H9 (cell line): ENCODE measurements at regions not wholly inside any gene's neighbourhood (a gene's known extent, or its start where the extent isn't known, plus 50 kb on each side); places are given as distances from the start of the nearest gene placed in this dataset.

Experiments used
- DNase-seq: peaks from one replicate; pipeline ENCODE4 v3.0.0-alpha.2; 2017
- H2AFZ ChIP-seq: one replicate; pipeline ENCODE4 v1.6.1; 2013; ENCODE audit warnings: mild to moderate bottlenecking, low read length, control low read depth, moderate library complexity
- H2AK5ac ChIP-seq: 2 replicates; pipeline ENCODE4 v1.6.1; 2013; ENCODE audit warnings: low read length, control low read depth, mixed read lengths; ENCODE audit not compliant: insufficient read length
- H2BK120ac ChIP-seq: one replicate; pipeline ENCODE4 v1.6.1; 2013; ENCODE audit warnings: low read depth, mild to moderate bottlenecking, low read length, control low read depth, inconsistent platforms; ENCODE audit not compliant: poor library complexity, severe bottlenecking
- H2BK12ac ChIP-seq: 2 replicates; pipeline ENCODE4 v1.6.1; 2013; ENCODE audit warnings: low read length, control low read depth, mixed read lengths, low read depth; ENCODE audit not compliant: insufficient read length
- H2BK15ac ChIP-seq: 2 replicates; pipeline ENCODE4 v1.6.1; 2013; ENCODE audit warnings: low read depth, low read length, control low read depth
- H2BK20ac ChIP-seq: one replicate; pipeline ENCODE4 v1.6.1; 2013; ENCODE audit warnings: low read depth, mild to moderate bottlenecking, low read length, control low read depth, inconsistent platforms; ENCODE audit not compliant: poor library complexity, severe bottlenecking
- H2BK5ac ChIP-seq: 2 replicates; pipeline ENCODE4 v1.6.1; 2013; ENCODE audit warnings: low read length, control low read depth, mixed read lengths; ENCODE audit not compliant: insufficient read length
- H3K14ac ChIP-seq: 2 replicates; pipeline ENCODE4 v1.6.1; 2013; ENCODE audit warnings: low read length, control low read depth; ENCODE audit not compliant: insufficient read depth
- H3K18ac ChIP-seq: 2 replicates; pipeline ENCODE4 v1.6.1; 2013; ENCODE audit warnings: low read depth, mild to moderate bottlenecking, mixed read lengths, low read length, control low read depth; ENCODE audit not compliant: insufficient read length
- H3K23ac ChIP-seq: 2 replicates; pipeline ENCODE4 v1.6.1; 2013; ENCODE audit warnings: low read length, control low read depth, mixed read lengths, low read depth; ENCODE audit not compliant: insufficient read length
- H3K23me2 ChIP-seq: 2 replicates; pipeline ENCODE4 v1.6.1; 2013; ENCODE audit warnings: low read depth, mild to moderate bottlenecking, mixed read lengths, low read length, control low read depth; ENCODE audit not compliant: insufficient read length, poor library complexity, severe bottlenecking
- H3K27ac ChIP-seq: 2 replicates; pipeline ENCODE4 v1.5.1; 2013; ENCODE audit warnings: low read length, control low read depth, mixed read lengths, low read depth; ENCODE audit not compliant: insufficient read length
- H3K27me3 ChIP-seq: 2 replicates; pipeline ENCODE4 v1.6.1; 2013; ENCODE audit warnings: low read length, control low read depth, inconsistent platforms; ENCODE audit not compliant: insufficient read depth
- H3K4ac ChIP-seq: 2 replicates; pipeline ENCODE4 v1.6.1; 2013; ENCODE audit warnings: low read depth, mild to moderate bottlenecking, control low read depth, inconsistent platforms, low read length, moderate library complexity
- H3K4me1 ChIP-seq: 2 replicates; pipeline ENCODE4 v1.6.1; 2013; ENCODE audit warnings: low read length, control low read depth, inconsistent platforms; ENCODE audit not compliant: insufficient read depth
- H3K4me2 ChIP-seq: 2 replicates; pipeline ENCODE4 v1.6.1; 2013; ENCODE audit warnings: low read length, control low read depth, mixed read lengths; ENCODE audit not compliant: insufficient read length, insufficient read depth
- H3K56ac ChIP-seq: 2 replicates; pipeline ENCODE4 v1.6.1; 2013; ENCODE audit warnings: low read depth, mild to moderate bottlenecking, mixed read lengths, low read length, control low read depth; ENCODE audit not compliant: insufficient read length
- H3K79me1 ChIP-seq: 2 replicates; pipeline ENCODE4 v1.6.1; 2013; ENCODE audit warnings: low read depth, mild to moderate bottlenecking, moderate library complexity, low read length, control low read depth, inconsistent platforms; ENCODE audit not compliant: insufficient read depth, poor library complexity, severe bottlenecking
- H3K79me2 ChIP-seq: 2 replicates; pipeline ENCODE4 v1.6.1; 2013; ENCODE audit warnings: low read length, control low read depth, inconsistent platforms; ENCODE audit not compliant: insufficient read depth
- H3K9ac ChIP-seq: 2 replicates; pipeline ENCODE4 v1.6.1; 2013; ENCODE audit warnings: low read length, control low read depth, mixed read lengths; ENCODE audit not compliant: insufficient read length; ENCODE audit errors: extremely low read depth
- H3K9me3 ChIP-seq: one replicate; pipeline ENCODE4 v1.6.1; 2013; ENCODE audit warnings: low read depth, low read length, inconsistent platforms; ENCODE audit not compliant: control insufficient read depth
- H3T11ph ChIP-seq: one replicate; pipeline ENCODE4 v1.6.1; 2013; ENCODE audit warnings: mild to moderate bottlenecking, low read length, control low read depth, inconsistent platforms
- H4K20me1 ChIP-seq: one replicate; pipeline ENCODE4 v1.6.1; 2013; ENCODE audit not compliant: control insufficient read depth, insufficient read length, insufficient read depth
- H4K5ac ChIP-seq: 2 replicates; pipeline ENCODE4 v1.6.1; 2013; ENCODE audit warnings: low read depth, mild to moderate bottlenecking, mixed read lengths, low read length, control low read depth; ENCODE audit not compliant: insufficient read length
- H4K8ac ChIP-seq: replicated peaks from 2 replicates; pipeline ENCODE4 v1.6.1; 2013; ENCODE audit warnings: low read length, control low read depth, mixed read lengths, low read depth; ENCODE audit not compliant: insufficient read length
- H4K91ac ChIP-seq: 2 replicates; pipeline ENCODE4 v1.6.1; 2013; ENCODE audit warnings: low read depth, mild to moderate bottlenecking, moderate library complexity, mixed read lengths, low read length, control low read depth; ENCODE audit not compliant: insufficient read length
- H3K27ac Mint-ChIP-seq, 3 experiments: 2 replicates in 2 of 3; 3 replicates in 1 of 3; pipeline ENCODE4 v1.8.0; 2020 to 2021; ENCODE audit warnings: mixed read lengths in 3 of 3, mild to moderate bottlenecking in 1 of 3, moderate library complexity in 1 of 3
- H3K27me3 Mint-ChIP-seq: 2 replicates; pipeline ENCODE4 v1.8.0; 2021; ENCODE audit warnings: low read depth, mild to moderate bottlenecking, moderate library complexity, mixed read lengths
- H3K36me3 Mint-ChIP-seq, 3 experiments: 2 replicates in 2 of 3; 3 replicates in 1 of 3; pipeline ENCODE4 v1.8.0; 2020 to 2021; ENCODE audit warnings: low read depth in 3 of 3, mixed read lengths in 3 of 3; ENCODE audit not compliant: insufficient read depth in 1 of 3
- H3K4me1 Mint-ChIP-seq, 2 experiments: 2 replicates each; pipeline ENCODE4 v1.8.0; 2020; ENCODE audit warnings: mixed read lengths in 2 of 2
- H3K4me3 Mint-ChIP-seq, 2 experiments: 2 replicates in 1 of 2; 3 replicates in 1 of 2; pipeline ENCODE4 v1.8.0; 2020 to 2021; ENCODE audit warnings: mild to moderate bottlenecking in 2 of 2, mixed read lengths in 2 of 2, moderate library complexity in 1 of 2
- H3K9me3 Mint-ChIP-seq, 2 experiments: 2 replicates in 1 of 2; 3 replicates in 1 of 2; pipeline ENCODE4 v1.8.0; 2020; ENCODE audit warnings: mild to moderate bottlenecking in 2 of 2, mixed read lengths in 2 of 2, moderate library complexity in 1 of 2
- CTCF ChIP-seq: fragments of 200-600 bp; sonication (generic); conservative IDR thresholded peaks from 3 replicates; pipeline ENCODE4 v1.8.0; 2021; ENCODE audit warnings: antibody characterized with exemption, mild to moderate bottlenecking
- WGBS: extraction: QIAGEN DNeasy Blood & Tissue Kit; methylation state at CpG from one replicate; pipeline ENCODE4 v1.1.7; 2013; ENCODE audit warnings: missing lambda C conversion rate, low lambda C conversion rate, mixed read lengths; ENCODE audit not compliant: insufficient read length; ENCODE audit errors: extremely low coverage; 5-methylcytosine and 5-hydroxymethylcytosine counted together

GRCh38 chr1:5681654-5682053, 310.6 kb downstream of the NPHP4 start:
- no peak for DNase-seq
- no peaks in the 10 kb centered on the region for H4K20me1 ChIP-seq
- WGBS = no CpG with 5 or more reads among the region's 6 CpGs
- H4K8ac ChIP-seq = no peak overlapping the region
- no peak overlapping the region for H3K56ac ChIP-seq
- H3K23me2 ChIP-seq = no peaks in the 10 kb centered on the region
- no peaks in the 10 kb centered on the region for H3K27me3 ChIP-seq
- no peak overlapping the region for H2BK12ac ChIP-seq
- Mint-ChIP-seq H3K4me3 (no peak overlapping the region), H3K4me1 (peaks cover 0 to 4% of the 10 kb centered on the region in 2 experiments; a peak in 2 of 4 replicates), H3K36me3 (peaks cover 0 to 4% (median 0%) of the 10 kb centered on the region in 3 experiments; a peak in 2 of 7 replicates), H3K27me3 (peaks cover 16% of the 10 kb centered on the region), H3K9me3 (peaks cover 0 to 3% of the 10 kb centered on the region in 2 experiments; a peak in 3 of 5 replicates), H3K27ac (no peak overlapping the region)
- no peak overlapping the region for H3K4ac ChIP-seq
- no peak overlapping the region for H2AFZ ChIP-seq
- no peak for TF ChIP-seq CTCF
- H3K18ac ChIP-seq = no peak overlapping the region
- no peak overlapping the region for H2BK20ac ChIP-seq
- no peaks in the 10 kb centered on the region for H3K9me3 ChIP-seq
- no peak overlapping the region for H3K14ac ChIP-seq
- H2AK5ac ChIP-seq = no peak overlapping the region
- H3T11ph ChIP-seq = no peak overlapping the region
- no peaks in the 10 kb centered on the region for H3K79me2 ChIP-seq
- H4K5ac ChIP-seq = no peak overlapping the region
- H3K23ac ChIP-seq = no peak overlapping the region
- no peak overlapping the region for H3K4me2 ChIP-seq
- no peak overlapping the region for H3K9ac ChIP-seq
- H3K27ac ChIP-seq = no peak overlapping the region
- no peak overlapping the region for H2BK5ac ChIP-seq
- no peak overlapping the region for H2BK120ac ChIP-seq
- H4K91ac ChIP-seq = no peak overlapping the region
- H3K79me1 ChIP-seq = no peaks in the 10 kb centered on the region
- H2BK15ac ChIP-seq = no peak overlapping the region
- no peaks in the 10 kb centered on the region for H3K4me1 ChIP-seq
